ENCODE measurements at regions not wholly inside any gene's neighbourhood (a gene's known extent, or its start where the extent isn't known, plus 50 kb on each side); places are given as distances from the start of the nearest gene placed in this dataset.

- CTCF ChIA-PET = no interaction called here
- FAIRE-seq (no peak), DNase-seq (ENCODE audit: low read depth in 1 of 2, low spot score in 1 of 2) (peak in 1 of 2 experiments; percentile 12), ATAC-seq (no peak)
- Histone ChIP-seq H3K4me1 (no peaks in the 10 kb centered on the region), H3K4me2 (no peak overlapping the region), H3K27ac (no peak overlapping the region), H3K9me3 (no peaks in the 10 kb centered on the region), H3K4me3 (no peak overlapping the region)
- POLR2A ChIA-PET = no interaction called here
- no peak for TF ChIP-seq RNF2 (IDR thresholded peaks at IDR 0.05; ENCODE audit: borderline replicate concordance, low read depth)
- TF ChIP-seq JUN (IDR thresholded peaks at IDR 0.05) = no peak
- TF ChIP-seq, protein P1, sequence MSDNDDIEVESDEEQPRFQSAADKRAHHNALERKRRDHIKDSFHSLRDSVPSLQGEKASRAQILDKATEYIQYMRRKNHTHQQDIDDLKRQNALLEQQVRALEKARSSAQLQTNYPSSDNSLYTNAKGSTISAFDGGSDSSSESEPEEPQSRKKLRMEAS (IDR thresholded peaks at IDR 0.05) = no peak
- no peak for TF ChIP-seq MYC (IDR thresholded peaks at IDR 0.05; ENCODE audit: borderline replicate concordance, low read length)
- TF ChIP-seq POLR2A (IDR thresholded peaks at IDR 0.05; ENCODE audit: low read length) = no peak
- TF ChIP-seq BHLHE40 (IDR thresholded peaks at IDR 0.05; ENCODE audit: low read depth, low read length) = no peak
- no peak for TF ChIP-seq ESRRA (IDR thresholded peaks at IDR 0.05; ENCODE audit: borderline replicate concordance, low read length)
- TF ChIP-seq JUNB (IDR thresholded peaks at IDR 0.05) = no peak
- TF ChIP-seq TFCP2L1 (CRISPR knock-in tag; IDR thresholded peaks at IDR 0.05) = no peak
- no peak for TF ChIP-seq HEYL (CRISPR knock-in tag; IDR thresholded peaks at IDR 0.05)
- no peak for TF ChIP-seq RCOR1 (IDR thresholded peaks at IDR 0.05; ENCODE audit: low read depth, low read length)
- no peak for TF ChIP-seq HOXA7 (CRISPR knock-in tag; IDR thresholded peaks at IDR 0.05)
- no peak for TF ChIP-seq CBX8 (IDR thresholded peaks at IDR 0.05)
- TF ChIP-seq PHF8 (IDR thresholded peaks at IDR 0.05; ENCODE audit: borderline replicate concordance, low read depth) = no peak
- TF ChIP-seq POLR2AphosphoS2 (conservative IDR thresholded peaks at IDR 0.05; ENCODE audit: low read length) = no peak
- no peak for TF ChIP-seq CHD4 (IDR thresholded peaks at IDR 0.05; ENCODE audit: borderline replicate concordance)
- TF ChIP-seq MAZ (IDR thresholded peaks at IDR 0.05; ENCODE audit: borderline replicate concordance, low read depth, low read length) = no peak
- no peak for TF ChIP-seq ZC3H11A (IDR thresholded peaks at IDR 0.05)
- TF ChIP-seq ATOH8 (CRISPR knock-in tag; IDR thresholded peaks at IDR 0.05; ENCODE audit: low read depth) = no peak
These were observed 646.2 kb downstream of the KCNT2 start for GRCh38 chr1:195962051-195962450.

DNA sequence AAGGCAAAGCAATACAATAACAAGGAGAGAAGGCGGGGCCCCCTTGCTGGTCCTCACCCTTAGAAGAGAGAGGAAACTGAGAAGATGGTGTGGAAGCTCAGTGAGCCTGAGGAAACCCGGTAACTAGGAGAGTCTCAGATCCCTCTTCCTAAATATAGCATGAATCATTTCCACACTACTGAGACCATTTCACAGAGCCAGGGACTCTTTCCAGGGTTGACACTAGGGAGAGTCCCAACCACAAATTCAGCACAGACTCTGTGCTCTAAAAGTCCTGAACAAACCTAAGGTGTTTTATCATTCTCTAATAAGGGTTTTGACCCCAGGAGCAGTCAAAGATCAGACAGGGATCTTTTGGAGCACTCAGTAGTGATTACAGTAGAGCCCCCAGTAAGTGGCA, 647.7 kb downstream of the KCNT2 start:
- Histone ChIP-seq H3K9me3 (no peaks in the 10 kb centered on the region), H3K4me3 (no peak overlapping the region), H3K27ac (no peak overlapping the region), H3K4me1 (no peaks in the 10 kb centered on the region), H3K4me2 (no peak overlapping the region)
- POLR2A ChIA-PET = no interaction called here
- no peak for DNase-seq (ENCODE audit: low read depth in 1 of 2, low spot score in 1 of 2)
- CTCF ChIA-PET = no interaction called here
- no peak for FAIRE-seq
- 37% methylated on average over 2 of the region's 2 CpGs for WGBS (ENCODE audit: missing lambda C conversion rate)
- no peak for ATAC-seq
- TF ChIP-seq NR3C1 (IDR thresholded peaks at IDR 0.05) (no peak), NFE2L2 (conservative IDR thresholded peaks at IDR 0.05; ENCODE audit: low read length) (no peak), EHF (CRISPR knock-in tag; IDR thresholded peaks at IDR 0.05) (no peak), ZC3H11A (IDR thresholded peaks at IDR 0.05) (no peak), CTCF (IDR thresholded peaks at IDR 0.05) (no peak), JUNB (IDR thresholded peaks at IDR 0.05) (no peak), HDAC2 (IDR thresholded peaks at IDR 0.05) (no peak), RAD21 (conservative IDR thresholded peaks at IDR 0.05 in 1 of 2, IDR thresholded peaks at IDR 0.05 in 1 of 2) (no peak), ELK1 (IDR thresholded peaks at IDR 0.05; ENCODE audit: low read depth, low read length) (no peak), NPAS2 (CRISPR knock-in tag; IDR thresholded peaks at IDR 0.05; ENCODE audit: borderline replicate concordance) (no peak), ESRRA (IDR thresholded peaks at IDR 0.05; ENCODE audit: borderline replicate concordance, low read length) (no peak), FOXS1 (CRISPR knock-in tag; IDR thresholded peaks at IDR 0.05) (no peak), EHMT2 (IDR thresholded peaks at IDR 0.05; ENCODE audit: low read depth) (no peak)
- TF ChIP-seq, protein P2, sequence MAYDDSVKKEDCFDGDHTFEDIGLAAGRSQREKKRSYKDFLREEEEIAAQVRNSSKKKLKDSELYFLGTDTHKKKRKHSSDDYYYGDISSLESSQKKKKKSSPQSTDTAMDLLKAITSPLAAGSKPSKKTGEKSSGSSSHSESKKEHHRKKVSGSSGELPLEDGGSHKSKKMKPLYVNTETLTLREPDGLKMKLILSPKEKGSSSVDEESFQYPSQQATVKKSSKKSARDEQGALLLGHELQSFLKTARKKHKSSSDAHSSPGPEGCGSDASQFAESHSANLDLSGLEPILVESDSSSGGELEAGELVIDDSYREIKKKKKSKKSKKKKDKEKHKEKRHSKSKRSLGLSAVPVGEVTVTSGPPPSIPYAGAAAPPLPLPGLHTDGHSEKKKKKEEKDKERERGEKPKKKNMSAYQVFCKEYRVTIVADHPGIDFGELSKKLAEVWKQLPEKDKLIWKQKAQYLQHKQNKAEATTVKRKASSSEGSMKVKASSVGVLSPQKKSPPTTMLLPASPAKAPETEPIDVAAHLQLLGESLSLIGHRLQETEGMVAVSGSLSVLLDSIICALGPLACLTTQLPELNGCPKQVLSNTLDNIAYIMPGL (CRISPR knock-in tag; IDR thresholded peaks at IDR 0.05; ENCODE audit: borderline replicate concordance) = no peak
- TF ChIP-seq, protein P3, sequence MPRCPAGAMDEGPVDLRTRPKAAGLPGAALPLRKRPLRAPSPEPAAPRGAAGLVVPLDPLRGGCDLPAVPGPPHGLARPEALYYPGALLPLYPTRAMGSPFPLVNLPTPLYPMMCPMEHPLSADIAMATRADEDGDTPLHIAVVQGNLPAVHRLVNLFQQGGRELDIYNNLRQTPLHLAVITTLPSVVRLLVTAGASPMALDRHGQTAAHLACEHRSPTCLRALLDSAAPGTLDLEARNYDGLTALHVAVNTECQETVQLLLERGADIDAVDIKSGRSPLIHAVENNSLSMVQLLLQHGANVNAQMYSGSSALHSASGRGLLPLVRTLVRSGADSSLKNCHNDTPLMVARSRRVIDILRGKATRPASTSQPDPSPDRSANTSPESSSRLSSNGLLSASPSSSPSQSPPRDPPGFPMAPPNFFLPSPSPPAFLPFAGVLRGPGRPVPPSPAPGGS (IDR thresholded peaks at IDR 0.05) = no peak

Measured in A549 (cell line).